IPS-NIHi7 (cell line): ENCODE measurements at regions not wholly inside any gene's neighbourhood (a gene's known extent, or its start where the extent isn't known, plus 50 kb on each side); places are given as distances from the start of the nearest gene placed in this dataset.

Experiments used
- DNase-seq: peaks from one replicate; pipeline ENCODE4 v3.0.0; 2012; ENCODE audit warnings: mixed read lengths; ENCODE audit errors: extremely low spot score

DNA sequence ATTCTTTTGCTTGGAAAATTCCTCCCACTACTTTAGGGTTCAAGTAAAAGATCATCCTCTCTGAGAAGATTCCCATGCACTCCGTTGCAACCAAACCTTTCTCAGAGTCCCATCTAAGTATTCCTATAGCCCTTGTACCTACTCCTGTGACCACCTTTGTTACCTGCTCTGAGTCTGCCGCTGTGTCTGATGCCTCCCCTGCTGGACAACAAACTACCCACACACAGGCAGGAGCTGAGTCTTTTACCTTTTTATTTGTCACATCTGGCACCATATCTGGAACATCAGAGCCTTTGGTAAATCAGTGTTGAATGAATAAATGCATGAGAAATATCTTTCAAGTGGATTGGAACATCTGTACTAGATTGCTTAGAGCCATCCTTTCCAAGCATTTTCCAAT, 82.1 kb upstream of the FLRT2 start:
- DNase-seq: no peak

DNA sequence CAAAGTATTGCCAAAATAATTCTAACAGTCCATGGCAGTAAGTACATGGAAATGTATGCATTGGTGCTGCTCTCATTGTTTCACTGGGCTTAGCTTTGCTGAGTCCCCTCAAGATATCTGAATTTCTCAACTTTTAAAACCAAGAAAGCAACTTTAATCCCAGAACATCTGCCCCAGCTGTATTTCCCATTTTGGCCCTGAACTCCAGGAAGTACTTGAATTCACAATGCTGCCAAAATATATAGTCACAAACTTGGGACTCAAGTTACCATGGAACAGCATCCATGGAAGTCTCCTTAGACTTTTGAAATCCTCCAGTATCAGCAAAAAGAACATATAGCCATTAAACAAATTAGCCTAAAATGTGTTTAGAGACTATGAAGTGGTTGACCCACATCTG, 78.5 kb upstream of the FLRT2 start:
- no peak for DNase-seq

DNA sequence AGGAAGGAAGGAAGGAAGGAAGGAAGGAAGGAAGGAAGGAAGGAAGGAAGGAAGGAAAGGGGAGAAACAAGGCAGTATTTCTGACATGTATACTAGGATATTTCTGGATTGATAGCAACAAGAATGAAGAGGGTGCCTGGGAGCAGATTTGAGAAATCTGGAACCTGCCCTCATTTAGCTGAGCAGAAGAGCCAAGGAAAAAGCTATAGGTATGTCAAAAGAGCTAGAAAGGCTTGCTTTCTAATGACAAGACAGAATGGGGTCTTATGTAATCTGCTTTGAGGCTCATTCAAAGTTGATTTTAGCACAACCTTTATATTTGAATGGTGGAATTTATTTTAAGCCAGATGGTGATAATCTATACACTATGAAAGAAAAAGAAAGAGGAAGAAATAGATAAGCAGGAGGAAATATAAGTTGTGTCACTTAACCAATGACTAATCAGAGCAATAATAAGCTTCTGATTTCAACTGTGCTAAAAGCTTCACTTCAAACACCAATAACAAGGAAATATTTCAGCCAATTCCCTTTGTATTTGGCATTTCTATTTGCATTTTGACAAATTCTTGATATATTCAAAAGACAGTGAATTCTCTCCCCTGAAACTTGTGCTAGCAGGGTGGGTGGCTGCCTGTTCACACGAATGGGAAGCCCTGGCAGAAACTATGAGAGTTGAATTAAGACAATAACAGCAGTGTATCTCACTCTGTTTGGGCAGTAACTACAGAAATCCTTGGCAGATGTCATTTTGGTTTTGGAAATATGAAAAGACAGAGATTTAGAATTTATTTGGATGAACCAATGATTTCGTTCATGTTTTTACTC, 76.3 kb upstream of the FLRT2 start:
- no peak for DNase-seq

DNA sequence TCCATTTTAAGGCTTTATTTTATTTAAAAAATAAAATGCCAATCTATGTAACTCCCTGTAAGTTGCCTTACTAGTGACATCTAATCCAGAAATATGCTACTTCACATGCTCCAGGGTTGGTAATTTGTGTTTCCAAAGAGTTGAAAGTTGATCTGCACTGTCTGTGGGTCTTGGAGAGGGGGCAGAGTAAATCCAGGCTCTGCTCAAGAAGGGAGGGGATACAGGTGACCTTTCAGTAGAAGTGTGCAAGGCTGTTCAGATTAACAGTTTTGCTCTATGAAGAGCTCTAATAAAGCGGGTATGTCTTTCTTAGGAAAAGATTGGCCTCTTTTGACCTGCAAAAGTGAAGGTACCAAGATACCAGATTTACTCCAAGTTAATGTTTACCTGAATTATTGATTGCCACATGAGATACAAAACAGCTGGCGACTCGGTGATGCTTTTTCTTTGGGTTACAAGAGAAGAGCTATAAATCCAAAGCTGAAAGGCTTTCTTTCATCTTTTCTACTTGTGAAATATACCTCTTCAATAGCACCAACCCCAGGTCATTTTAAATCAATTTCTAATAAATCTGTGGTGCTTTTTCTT, 75.6 kb upstream of the FLRT2 start:
- no peak for DNase-seq

DNA sequence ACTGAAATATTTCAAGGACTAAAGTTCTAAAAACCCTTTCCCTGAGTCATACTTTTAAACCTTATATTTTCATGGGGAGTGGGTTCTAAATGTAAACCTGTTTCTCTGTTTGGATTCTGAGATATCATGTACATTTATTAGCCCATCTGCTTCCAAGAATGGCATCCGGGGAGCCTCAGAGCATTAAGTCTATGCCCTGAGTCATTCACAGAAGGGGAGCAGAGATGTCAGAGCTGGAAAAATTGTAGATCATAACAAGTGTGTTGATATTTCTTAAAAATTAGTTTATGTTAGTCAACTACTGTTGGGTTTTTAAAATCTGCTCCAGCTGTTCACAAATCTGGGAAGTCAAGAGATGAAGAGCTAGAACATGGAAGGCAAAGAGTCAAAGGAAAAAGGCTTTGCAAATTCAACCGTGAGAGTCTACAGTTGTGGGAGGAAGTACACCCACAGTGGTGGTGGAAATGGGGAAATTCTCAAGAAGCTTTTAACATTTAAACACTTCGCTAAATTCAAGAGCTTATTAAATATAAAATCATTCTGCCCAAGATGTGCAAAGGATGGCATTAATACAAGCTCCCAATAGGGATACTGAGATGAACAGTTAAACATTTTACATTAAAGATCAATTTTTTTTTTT, 70.5 kb upstream of the FLRT2 start:
- no peak for DNase-seq

DNA sequence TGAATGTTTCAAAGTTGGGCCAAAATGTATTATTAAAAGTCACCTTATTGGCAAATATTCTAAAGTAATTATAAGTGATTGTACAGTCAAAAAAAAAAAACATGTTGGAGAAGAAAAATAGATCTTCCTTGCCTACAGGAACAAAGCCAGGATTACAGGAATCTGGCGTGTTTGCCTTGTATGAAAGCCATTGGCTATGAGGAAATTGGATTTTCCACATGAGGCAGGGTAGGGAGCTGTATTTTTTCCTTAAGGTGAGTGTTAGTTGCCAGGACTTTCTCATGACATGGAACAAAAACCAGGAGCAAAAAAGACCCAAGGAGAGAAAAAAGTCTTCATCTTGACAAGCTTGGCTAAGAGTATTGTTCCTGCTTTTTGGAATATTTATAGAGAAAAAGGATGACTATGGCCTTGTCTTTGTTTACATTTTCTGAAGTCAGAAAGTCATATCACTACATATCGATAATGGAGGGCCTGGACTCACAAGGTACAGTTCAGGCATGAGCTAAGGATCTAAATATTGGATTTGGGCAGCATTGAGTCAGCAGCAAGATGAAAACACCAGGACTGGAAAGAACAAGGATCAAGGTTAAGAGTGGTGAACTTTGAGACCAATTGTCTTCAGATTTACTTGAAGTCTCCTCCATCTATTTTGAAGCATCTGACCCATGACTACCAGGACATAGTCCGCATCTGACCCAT, 68.4 kb upstream of the FLRT2 start:
- DNase-seq: no peak

DNA sequence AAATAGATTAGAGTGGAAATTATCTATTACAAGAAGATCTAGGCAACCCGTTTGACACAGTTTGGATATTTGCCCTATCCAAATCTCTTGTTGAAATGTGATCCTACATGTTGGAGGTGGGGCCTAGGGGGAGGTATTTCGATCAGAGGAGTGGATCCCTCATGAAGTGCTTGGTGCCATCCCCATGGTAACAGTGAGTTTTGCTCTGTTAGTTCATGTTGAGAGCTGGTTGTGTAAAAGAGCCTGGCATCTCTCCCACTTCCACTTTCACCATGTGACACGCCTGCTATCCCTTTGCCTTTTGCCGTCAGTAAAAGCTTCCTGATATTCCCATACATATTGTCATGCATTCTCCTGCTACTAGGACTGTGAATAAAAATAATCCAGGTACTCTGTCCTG, 66.4 kb upstream of the FLRT2 start:
- DNase-seq: no peak

DNA sequence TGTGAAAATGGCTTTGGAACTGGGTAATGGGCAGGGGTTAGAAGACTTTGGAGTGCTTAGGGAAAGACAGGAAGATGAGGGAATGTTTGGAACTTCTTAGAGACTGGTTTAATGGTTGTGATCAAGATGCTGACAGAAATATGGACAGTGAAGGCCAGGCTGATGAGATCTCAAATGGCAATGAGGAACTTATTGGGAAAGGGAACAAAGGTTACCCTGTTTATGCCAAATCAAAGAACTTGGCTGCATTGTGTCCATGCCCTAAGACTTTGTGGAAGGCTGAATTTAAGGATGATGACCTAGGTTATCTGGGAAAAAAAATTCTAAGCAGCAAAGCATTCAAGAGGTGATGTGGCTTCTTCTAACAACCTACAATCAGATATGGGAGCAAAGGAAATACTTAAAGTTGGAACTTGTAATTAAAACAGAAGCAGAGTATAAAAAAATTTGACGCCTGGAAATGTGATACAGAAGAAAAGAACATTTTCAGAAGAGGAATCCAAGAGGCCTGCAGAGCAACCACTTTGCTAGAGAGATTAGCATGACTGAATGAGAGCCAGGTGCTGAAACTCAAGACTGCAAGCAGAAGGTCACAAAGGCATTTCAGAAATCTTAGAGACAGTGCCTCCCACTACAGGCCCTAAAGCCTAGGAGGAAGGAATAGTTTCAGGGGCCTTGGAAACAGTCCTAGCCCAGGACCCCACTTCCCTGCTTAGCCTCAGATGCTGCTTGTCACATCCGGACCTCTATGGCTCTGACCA, 65.6 kb upstream of the FLRT2 start:
- no peak for DNase-seq

DNA sequence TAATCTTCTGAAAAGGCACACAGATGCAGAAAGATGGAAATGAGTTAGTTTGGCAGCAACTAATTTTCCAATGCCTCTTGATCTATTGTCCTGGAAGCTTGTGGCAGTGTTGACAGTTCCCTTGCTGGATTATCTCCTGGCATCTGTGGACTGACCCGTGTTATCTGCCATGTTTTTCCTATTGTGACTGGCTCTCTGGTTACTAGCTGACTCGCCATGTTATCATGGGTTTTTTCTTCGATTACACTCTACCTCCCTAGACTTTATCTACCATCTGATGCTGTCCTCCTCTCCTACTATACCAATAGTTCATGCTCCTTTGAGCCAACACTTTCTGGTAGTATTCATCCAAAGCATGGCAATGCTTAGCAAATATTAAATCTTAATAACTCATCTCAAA, 63.3 kb upstream of the FLRT2 start:
- no peak for DNase-seq

DNA sequence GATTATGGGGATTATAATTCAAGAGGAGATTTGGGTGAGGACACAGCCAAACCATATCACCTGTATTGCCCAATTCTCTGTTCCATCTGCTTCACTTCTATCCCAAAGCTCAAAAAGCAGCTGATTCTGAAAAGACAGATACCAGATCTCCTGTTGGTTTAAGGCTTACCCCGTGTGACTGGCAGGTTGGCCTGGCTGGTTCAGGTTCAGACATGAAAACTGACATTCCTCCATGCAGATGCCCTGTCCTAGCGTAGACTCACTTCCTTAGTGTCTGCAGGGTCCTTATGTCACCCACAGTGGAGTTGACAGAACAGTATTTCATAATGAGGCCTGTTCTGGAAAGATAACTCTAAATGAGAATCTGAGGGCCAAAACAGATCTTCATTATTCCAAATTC, 61.1 kb upstream of the FLRT2 start:
- no peak for DNase-seq

DNA sequence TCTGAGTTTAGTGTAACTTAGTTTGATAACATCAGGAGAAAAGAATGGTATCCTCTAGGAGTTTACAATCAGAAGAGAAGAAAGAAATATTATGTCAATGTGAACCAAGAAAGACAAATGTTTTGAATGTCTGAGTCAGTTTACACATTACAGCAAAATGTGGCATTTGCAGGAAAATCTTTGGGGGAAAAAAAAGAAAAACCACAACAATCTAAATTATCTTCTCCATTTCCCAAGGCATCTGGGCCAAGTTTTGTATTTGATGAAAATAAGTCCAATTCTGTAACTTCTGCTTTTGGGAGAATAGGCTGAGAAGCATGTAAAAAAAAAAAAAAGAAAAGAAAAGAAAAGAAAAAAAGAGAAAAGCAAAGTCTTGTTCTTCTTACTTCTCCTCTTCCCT, 58.8 kb upstream of the FLRT2 start:
- DNase-seq: no peak

DNA sequence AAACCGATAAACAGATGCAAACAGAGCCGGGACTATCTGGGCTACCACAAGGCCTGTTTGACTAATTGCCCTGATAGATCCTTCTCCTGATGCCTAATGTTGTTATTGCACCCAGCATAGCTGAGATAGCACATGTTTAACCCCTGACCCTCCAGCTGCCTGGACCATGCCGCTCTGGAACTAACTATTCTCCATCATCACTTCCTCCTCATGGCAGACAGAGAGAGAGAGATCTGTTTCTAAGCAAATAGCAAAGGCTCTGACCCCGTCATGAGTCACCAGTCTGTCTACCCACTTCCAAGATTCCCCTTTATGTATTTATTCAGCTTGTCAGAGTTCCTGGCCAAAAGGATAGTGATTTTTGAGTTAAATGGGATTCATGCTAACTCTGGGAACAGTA, 58.2 kb upstream of the FLRT2 start:
- DNase-seq: peak; percentile 22

DNA sequence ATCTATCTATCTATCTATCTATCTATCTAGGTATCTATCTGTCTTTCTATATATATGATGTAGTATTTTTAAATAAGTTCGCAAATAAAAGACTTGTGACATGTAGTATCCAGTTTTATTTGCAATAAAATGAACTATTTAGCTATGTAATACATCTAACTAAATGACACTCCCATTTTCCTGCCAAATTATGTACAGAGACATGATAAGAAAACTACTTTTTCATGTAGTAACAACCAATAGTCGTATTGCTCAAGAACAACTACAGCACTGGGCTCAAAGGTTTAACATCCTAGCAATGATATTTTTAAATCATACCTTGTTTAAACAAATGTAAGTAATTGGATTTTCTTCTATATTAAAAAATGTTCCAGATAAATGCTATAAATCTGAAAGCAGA, 55.5 kb upstream of the FLRT2 start:
- no peak for DNase-seq

DNA sequence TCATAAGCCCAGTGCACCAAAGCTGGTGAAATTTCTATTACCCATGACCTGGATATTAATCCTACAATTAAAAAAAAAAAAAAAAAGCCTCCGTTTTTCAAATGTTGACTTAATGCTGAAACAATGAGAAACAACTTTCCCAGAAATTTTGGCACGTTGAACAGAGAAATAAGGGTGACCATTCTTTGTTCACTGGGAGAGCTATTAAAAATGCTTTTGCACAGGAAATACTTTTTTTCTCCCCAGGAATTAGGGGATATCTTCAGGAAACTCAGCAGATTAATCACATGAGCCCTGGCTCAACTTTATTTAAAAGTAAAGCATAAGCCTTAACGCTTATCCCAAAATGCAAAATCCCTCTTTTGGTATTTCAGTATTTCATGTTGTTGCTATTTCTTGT, 54.8 kb upstream of the FLRT2 start:
- DNase-seq: no peak

DNA sequence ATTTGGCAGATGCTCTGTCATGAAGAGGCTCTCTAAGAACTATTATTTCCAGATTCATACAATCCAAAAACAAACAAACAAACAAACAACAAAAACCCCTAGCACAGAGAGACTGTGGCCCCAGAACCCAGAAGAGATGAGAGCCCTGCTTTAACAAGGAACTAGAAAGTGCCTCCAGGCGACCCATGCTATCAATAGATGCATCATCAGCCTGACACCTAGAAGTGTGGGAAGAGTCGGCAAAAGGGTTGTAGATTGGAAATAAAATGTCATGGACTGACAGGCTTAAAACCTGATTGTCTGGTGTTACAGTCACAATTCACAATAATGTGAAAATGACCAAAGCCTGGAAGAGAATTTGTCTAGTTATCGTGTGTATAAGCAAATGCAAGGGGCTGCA, 50.6 kb upstream of the FLRT2 start:
- DNase-seq: no peak

DNA sequence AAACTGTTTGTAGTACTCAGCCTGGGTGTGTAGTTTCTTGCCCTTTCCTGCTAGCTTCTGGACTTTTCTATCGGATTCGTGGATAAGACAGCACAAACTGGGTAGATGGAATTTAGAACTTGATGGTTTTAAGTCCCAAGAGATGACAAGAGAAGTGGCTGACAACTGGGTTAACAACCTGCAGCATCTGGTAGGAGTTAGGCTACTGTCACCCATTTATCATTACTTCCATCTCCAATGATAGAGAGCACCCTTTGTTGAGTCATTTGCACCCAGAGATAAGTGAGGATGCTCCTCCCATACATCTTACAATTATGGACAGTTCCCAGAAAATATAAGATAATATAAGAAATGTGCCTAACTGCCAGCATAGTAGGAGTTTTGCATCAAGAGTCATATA, 50.2 kb upstream of the FLRT2 start:
- DNase-seq: no peak
